ENCODE measurements at regions not wholly inside any gene's neighbourhood (a gene's known extent, or its start where the extent isn't known, plus 50 kb on each side); places are given as distances from the start of the nearest gene placed in this dataset.

DNA sequence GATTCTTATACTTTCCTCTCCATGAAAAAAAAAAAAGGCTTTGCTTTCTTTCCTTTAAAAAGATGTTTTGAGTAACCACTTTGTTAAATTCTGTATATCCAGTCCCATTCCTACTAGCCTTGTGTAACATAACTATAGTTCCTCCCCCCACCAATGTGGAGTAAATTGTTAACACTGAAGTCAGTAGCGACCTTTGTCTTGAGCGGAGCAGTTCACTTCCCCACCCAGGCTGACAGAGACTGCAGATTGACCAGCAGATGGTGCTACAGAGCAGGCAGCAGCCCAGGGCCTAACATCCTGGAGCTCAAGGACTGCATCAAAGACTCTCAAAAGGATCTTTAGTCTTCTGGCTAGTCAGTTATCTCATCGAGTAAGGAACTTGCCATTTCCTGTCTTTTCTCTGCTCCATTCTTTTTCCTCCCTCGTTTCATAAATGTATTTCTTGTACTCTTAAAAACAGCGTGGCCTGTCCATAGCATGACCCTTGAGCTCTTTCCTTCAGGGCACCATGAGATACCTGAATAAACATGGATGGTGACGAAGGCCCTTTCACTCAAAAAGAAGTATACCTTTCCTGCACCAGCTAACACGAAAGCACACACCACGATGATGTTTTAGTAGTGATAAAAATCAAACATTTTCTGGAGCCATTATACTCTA, 503.5 kb upstream of the PKN2 start:
- Mint-ChIP-seq H3K4me3 (no peak overlapping the region), H3K27me3 (ENCODE audit: low read depth) (peaks cover 13% of the 10 kb centered on the region), H3K36me3 (ENCODE audit: low read depth) (no peaks in the 10 kb centered on the region), H3K9me3 (no peaks in the 10 kb centered on the region), H3K4me1 (peaks cover 7% of the 10 kb centered on the region), H3K27ac (peak overlapping the region; percentile 29 to 40 (median 37))
- TF ChIP-seq, protein P1, sequence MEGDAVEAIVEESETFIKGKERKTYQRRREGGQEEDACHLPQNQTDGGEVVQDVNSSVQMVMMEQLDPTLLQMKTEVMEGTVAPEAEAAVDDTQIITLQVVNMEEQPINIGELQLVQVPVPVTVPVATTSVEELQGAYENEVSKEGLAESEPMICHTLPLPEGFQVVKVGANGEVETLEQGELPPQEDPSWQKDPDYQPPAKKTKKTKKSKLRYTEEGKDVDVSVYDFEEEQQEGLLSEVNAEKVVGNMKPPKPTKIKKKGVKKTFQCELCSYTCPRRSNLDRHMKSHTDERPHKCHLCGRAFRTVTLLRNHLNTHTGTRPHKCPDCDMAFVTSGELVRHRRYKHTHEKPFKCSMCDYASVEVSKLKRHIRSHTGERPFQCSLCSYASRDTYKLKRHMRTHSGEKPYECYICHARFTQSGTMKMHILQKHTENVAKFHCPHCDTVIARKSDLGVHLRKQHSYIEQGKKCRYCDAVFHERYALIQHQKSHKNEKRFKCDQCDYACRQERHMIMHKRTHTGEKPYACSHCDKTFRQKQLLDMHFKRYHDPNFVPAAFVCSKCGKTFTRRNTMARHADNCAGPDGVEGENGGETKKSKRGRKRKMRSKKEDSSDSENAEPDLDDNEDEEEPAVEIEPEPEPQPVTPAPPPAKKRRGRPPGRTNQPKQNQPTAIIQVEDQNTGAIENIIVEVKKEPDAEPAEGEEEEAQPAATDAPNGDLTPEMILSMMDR (IDR thresholded peaks at IDR 0.05; ENCODE audit: unreplicated experiment in 3 of 3), result peak; percentile 90 to 98 (median 97)

DNA sequence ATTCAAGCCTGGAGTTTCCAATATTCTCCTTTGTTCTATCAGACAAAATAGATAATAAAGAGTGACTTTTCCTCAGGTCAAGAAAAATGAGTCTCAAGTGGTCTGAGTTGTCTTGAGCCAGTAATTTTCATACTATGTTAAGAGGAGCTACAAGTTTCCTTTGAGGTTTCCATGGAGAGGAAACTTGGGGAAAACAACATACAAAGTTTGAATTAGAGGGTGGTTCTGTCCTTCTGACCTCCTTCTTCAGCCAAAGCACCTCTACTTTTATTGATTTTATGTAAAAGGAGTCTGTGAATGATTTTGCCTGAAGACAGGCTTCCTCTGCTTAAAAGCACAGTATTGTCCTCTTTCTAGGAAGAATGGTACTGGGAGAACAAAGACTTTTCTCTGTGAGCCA, 497.2 kb upstream of the PKN2 start:
- Mint-ChIP-seq H3K4me3 (no peak overlapping the region), H3K9me3 (no peaks in the 10 kb centered on the region), H3K27ac (no peak overlapping the region), H3K4me1 (peaks cover 7% of the 10 kb centered on the region), H3K36me3 (ENCODE audit: low read depth) (no peaks in the 10 kb centered on the region), H3K27me3 (ENCODE audit: low read depth) (no peaks in the 10 kb centered on the region)
- TF ChIP-seq, protein P1 (IDR thresholded peaks at IDR 0.05; ENCODE audit: unreplicated experiment in 3 of 3), result no peak

DNA sequence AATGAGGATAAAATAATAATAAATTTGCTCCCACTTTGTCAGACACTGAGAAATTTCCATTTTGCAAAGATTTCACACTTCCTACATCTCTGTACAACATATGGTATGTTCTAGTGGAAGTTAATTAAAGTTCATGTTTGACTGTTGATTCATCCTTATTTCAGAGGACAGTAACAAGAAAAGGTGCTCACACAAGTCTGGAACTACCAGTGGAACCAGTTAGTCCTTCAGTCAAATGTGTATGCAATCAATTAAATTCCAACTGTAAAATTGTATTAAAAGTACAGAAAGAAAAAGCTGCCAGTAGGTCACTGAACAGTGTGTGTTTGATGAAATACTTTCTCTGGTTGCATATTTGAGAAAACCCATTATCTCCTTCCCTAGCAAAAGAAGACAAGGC, 496.0 kb upstream of the PKN2 start:
- TF ChIP-seq, protein P1 (IDR thresholded peaks at IDR 0.05; ENCODE audit: unreplicated experiment in 3 of 3), result no peak
- Mint-ChIP-seq H3K4me3 (no peak overlapping the region), H3K36me3 (ENCODE audit: low read depth) (no peaks in the 10 kb centered on the region), H3K27ac (no peak overlapping the region), H3K27me3 (ENCODE audit: low read depth) (no peaks in the 10 kb centered on the region), H3K4me1 (peaks cover 7% of the 10 kb centered on the region), H3K9me3 (peaks cover 3% of the 10 kb centered on the region)

DNA sequence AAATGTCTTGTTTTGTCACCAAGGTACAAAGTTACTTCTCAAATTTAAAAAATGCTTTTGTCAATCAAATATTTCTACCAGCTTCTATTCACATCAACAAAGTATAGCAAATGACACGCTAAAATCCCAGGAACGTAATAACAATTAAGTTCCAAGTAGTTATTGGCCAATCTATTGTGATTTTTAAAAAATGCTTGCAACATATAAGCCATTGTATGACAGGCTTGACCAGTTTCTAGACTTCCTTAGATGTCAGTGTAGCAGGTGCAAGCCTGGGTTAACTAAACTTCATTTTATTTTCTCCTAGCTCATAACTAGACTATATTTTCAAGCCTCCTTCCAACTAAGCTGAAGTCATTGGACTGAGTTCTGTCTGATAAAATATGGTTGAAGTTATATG, 494.5 kb upstream of the PKN2 start:
- Mint-ChIP-seq H3K9me3 (peaks cover 3% of the 10 kb centered on the region), H3K36me3 (ENCODE audit: low read depth) (no peaks in the 10 kb centered on the region), H3K4me1 (no peaks in the 10 kb centered on the region), H3K27ac (no peak overlapping the region), H3K4me3 (no peak overlapping the region), H3K27me3 (ENCODE audit: low read depth) (no peaks in the 10 kb centered on the region)
- TF ChIP-seq, protein P1 (IDR thresholded peaks at IDR 0.05; ENCODE audit: unreplicated experiment in 3 of 3), result no peak

DNA sequence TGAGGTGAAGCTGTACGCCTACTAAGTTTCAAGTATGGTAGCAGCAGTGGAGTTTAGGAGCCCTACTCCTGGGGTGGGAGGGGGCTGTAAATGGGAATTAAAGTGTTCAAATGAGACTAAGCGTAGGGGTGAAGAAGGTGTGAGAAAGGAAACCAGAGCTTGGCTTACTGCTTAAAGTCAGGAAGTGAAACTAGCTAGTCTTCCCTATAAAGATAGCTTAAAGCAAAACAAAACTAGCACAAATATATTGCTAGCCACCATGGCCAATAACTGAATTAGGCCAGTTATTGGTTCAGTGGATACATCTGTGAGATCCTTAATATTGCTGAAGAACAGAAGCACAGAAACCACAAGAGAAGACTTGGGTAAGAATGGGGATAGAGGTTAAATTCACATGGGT, 492.2 kb upstream of the PKN2 start:
- Mint-ChIP-seq H3K4me3 (no peak overlapping the region), H3K4me1 (no peaks in the 10 kb centered on the region), H3K27ac (no peak overlapping the region), H3K27me3 (ENCODE audit: low read depth) (no peaks in the 10 kb centered on the region), H3K9me3 (peaks cover 3% of the 10 kb centered on the region), H3K36me3 (ENCODE audit: low read depth) (no peaks in the 10 kb centered on the region)
- TF ChIP-seq, protein P1 (IDR thresholded peaks at IDR 0.05; ENCODE audit: unreplicated experiment in 3 of 3), result no peak

DNA sequence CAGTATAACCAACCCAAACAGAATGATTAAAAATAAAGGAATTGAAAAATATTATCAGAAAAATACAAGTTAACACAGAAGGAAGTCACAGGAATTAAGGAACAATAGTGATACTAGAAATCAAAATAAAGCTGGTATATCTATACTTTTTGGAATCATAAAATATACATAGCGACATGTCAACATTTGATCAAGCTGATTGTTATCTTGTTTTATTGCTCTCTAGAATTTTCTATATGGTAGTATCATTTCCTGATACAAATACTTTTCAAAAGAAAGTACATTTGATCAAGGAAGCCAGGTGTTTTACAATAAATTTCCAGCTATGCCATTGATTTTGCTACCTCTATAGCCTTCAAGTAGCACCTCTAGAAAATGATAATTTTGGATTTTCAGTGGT, 489.5 kb upstream of the PKN2 start:
- TF ChIP-seq, protein P1 (IDR thresholded peaks at IDR 0.05; ENCODE audit: unreplicated experiment in 3 of 3), result no peak
- peaks cover 3% of the 10 kb centered on the region for H3K9me3 Mint-ChIP-seq
- H3K27ac Mint-ChIP-seq, result no peak overlapping the region
- no peaks in the 10 kb centered on the region for H3K36me3 Mint-ChIP-seq (ENCODE audit: low read depth)
- no peak overlapping the region for H3K4me3 Mint-ChIP-seq
- H3K27me3 Mint-ChIP-seq (ENCODE audit: low read depth), result no peaks in the 10 kb centered on the region
- no peaks in the 10 kb centered on the region for H3K4me1 Mint-ChIP-seq

All from nephron (organoid).